ENCODE measurements at regions not wholly inside any gene's neighbourhood (a gene's known extent, or its start where the extent isn't known, plus 50 kb on each side); places are given as distances from the start of the nearest gene placed in this dataset.
A peak's percentile ranks its signal among the peaks of the same experiment; 100 is the strongest.

- no peak for DNase-seq (ENCODE audit: low spot score)
These were observed 1361.0 kb downstream of the DSC3 start for GRCh38 chr18:29681578-29681977.

- no peak for DNase-seq (ENCODE audit: low spot score)
These were observed 1378.1 kb downstream of the DSC3 start for GRCh38 chr18:29664278-29665036.

- DNase-seq (ENCODE audit: low spot score), result no peak
These were observed 1380.6 kb downstream of the DSC3 start for GRCh38 chr18:29661924-29662323.

GRCh38 chr18:29660777-29661176, 1381.8 kb downstream of the DSC3 start:
- no peak for DNase-seq (ENCODE audit: low spot score)

GRCh38 chr18:29653671-29654215, 1388.8 kb downstream of the DSC3 start:
- DNase-seq (ENCODE audit: low spot score), result no peak

GRCh38 chr18:29652797-29653196, 1389.7 kb downstream of the DSC3 start:
- no peak for DNase-seq (ENCODE audit: low spot score)

- DNase-seq (ENCODE audit: low spot score), result peak; percentile 12
These were observed 1391.3 kb downstream of the DSC3 start for GRCh38 chr18:29651122-29651680.

- no peak for DNase-seq (ENCODE audit: low spot score)
These were observed 1393.7 kb downstream of the DSC3 start for GRCh38 chr18:29648891-29649290.

- no peak for DNase-seq (ENCODE audit: low spot score)
These were observed 1394.8 kb downstream of the DSC3 start for GRCh38 chr18:29647700-29648099.

- peak; percentile 6 for DNase-seq (ENCODE audit: low spot score)
These were observed 1398.3 kb downstream of the DSC3 start for GRCh38 chr18:29644276-29644675.

GRCh38 chr18:29629493-29630036, 1413.0 kb downstream of the DSC3 start:
- DNase-seq (ENCODE audit: low spot score), result no peak

GRCh38 chr18:29626094-29626493, 1416.4 kb downstream of the DSC3 start:
- DNase-seq (ENCODE audit: low spot score), result no peak

GRCh38 chr18:29616867-29617266, 1425.7 kb downstream of the DSC3 start:
- no peak for DNase-seq (ENCODE audit: low spot score)

- no peak for DNase-seq (ENCODE audit: low spot score)
These were observed 1432.1 kb upstream of the CDH2 start for GRCh38 chr18:29608982-29609381.

- no peak for DNase-seq (ENCODE audit: low spot score)
These were observed 1428.4 kb upstream of the CDH2 start for GRCh38 chr18:29605365-29605764.

- DNase-seq (ENCODE audit: low spot score), result no peak
These were observed 1420.0 kb upstream of the CDH2 start for GRCh38 chr18:29596959-29597358.

- no peak for DNase-seq (ENCODE audit: low spot score)
These were observed 1417.6 kb upstream of the CDH2 start for GRCh38 chr18:29594493-29594892.

GRCh38 chr18:29588446-29589100, 1411.6 kb upstream of the CDH2 start:
- no peak for DNase-seq (ENCODE audit: low spot score)

- DNase-seq (ENCODE audit: low spot score), result no peak
These were observed 1409.3 kb upstream of the CDH2 start for GRCh38 chr18:29586210-29586609.

GRCh38 chr18:29560270-29560669, 1383.3 kb upstream of the CDH2 start:
- no peak for DNase-seq (ENCODE audit: low spot score)

GRCh38 chr18:29556070-29556469, 1379.1 kb upstream of the CDH2 start:
- no peak for DNase-seq (ENCODE audit: low spot score)

- DNase-seq (ENCODE audit: low spot score), result no peak
These were observed 1372.8 kb upstream of the CDH2 start for GRCh38 chr18:29549759-29550158.

GRCh38 chr18:29547626-29548025, 1370.7 kb upstream of the CDH2 start:
- DNase-seq (ENCODE audit: low spot score), result no peak

All from GM03348 (cell line).